Testis (tissue), 2 donors: ENCODE measurements at regions not wholly inside any gene's neighbourhood (a gene's known extent, or its start where the extent isn't known, plus 50 kb on each side); places are given as distances from the start of the nearest gene placed in this dataset.

Experiments used
- DNase-seq: peaks from one replicate; pipeline ENCODE4 v3.0.0-alpha.2; 2019
- H3K27ac ChIP-seq, 2 donors: fragments of 200-600 bp; sonication (generic); one replicate each; pipeline ENCODE4 v1.5.1; 2019
- H3K27me3 ChIP-seq: fragments of 200-600 bp; sonication (generic); one replicate; pipeline ENCODE4 v1.5.1; 2019
- H3K36me3 ChIP-seq: fragments of 200-600 bp; sonication (generic); one replicate; pipeline ENCODE4 v1.5.1; 2017; ENCODE audit warnings: low read depth; ENCODE audit errors: missing control alignments
- H3K4me1 ChIP-seq: fragments of 200-600 bp; sonication (generic); one replicate; pipeline ENCODE4 v1.5.1; 2019
- H3K4me3 ChIP-seq, 2 donors: fragments of 200-600 bp; sonication (generic); one replicate each; pipeline ENCODE4 v1.5.1; 2017 to 2019
- H3K9me3 ChIP-seq: fragments of 200-600 bp; sonication (generic); one replicate; pipeline ENCODE4 v1.5.1; 2017
- POLR2A ChIP-seq: fragments of 450-650 bp; IDR thresholded peaks from one replicate; pipeline ENCODE4 v1.6.1; 2017; ENCODE audit warnings: antibody characterized with exemption, mild to moderate bottlenecking, moderate library complexity
- WGBS, 2 donors: methylation state at CpG; one replicate each; pipeline ENCODE4 v1.1.5; 2018; 5-methylcytosine and 5-hydroxymethylcytosine counted together
- intact Hi-C: fragments of 100-400 bp; cut with DNase I; formaldehyde crosslinking; loops from one replicate; pipeline ENCODE4 v1.15.1; 2023; ENCODE audit warnings: low total_unique reads
- TF ChIP-seq, protein P1 (sequence below), 3 experiments: fragments of 450-650 bp in 2 of 3; fragments of 200-600 bp in 1 of 3; sonication (generic) in 1 of 3; IDR thresholded peaks; one replicate each; pipeline ENCODE4 v1.5.1; 2016 to 2019; ENCODE audit warnings: antibody characterized with exemption in 3 of 3, mild to moderate bottlenecking in 2 of 3, moderate library complexity in 1 of 3

DNA sequence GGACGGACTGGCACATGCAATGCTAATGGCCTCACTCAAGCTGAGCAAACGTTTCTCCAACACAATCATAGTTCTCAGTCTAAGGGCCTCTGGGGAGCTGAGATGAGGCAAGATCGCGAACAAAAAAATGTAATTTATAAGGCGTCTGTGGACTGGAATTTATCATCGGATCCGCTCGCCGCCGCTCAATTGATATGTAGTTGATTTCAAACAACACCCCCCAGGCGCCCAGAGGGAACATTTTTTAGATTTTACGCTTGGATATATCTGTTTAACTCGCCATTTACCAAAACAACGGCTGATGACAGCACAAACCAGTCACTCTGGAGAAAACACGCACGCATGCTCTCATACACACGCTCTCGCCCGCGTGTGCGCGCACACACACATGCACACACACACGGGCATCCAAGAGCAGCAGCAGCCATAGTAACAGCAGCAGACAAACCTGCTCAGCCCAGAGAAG, 335.8 kb downstream of the SMAD2 start:
- Histone ChIP-seq H3K27me3 (no peaks in the 10 kb centered on the region), H3K4me1 (no peaks in the 10 kb centered on the region), H3K27ac (no peak overlapping the region), H3K36me3 (no peaks in the 10 kb centered on the region), H3K9me3 (no peaks in the 10 kb centered on the region), H3K4me3 (no peak overlapping the region)
- 30 to 34% methylated on average over 23 of the region's 23 CpGs for WGBS, 2 donors
- intact Hi-C loops, result no loop called here
- no peak for DNase-seq
- TF ChIP-seq, protein P1, sequence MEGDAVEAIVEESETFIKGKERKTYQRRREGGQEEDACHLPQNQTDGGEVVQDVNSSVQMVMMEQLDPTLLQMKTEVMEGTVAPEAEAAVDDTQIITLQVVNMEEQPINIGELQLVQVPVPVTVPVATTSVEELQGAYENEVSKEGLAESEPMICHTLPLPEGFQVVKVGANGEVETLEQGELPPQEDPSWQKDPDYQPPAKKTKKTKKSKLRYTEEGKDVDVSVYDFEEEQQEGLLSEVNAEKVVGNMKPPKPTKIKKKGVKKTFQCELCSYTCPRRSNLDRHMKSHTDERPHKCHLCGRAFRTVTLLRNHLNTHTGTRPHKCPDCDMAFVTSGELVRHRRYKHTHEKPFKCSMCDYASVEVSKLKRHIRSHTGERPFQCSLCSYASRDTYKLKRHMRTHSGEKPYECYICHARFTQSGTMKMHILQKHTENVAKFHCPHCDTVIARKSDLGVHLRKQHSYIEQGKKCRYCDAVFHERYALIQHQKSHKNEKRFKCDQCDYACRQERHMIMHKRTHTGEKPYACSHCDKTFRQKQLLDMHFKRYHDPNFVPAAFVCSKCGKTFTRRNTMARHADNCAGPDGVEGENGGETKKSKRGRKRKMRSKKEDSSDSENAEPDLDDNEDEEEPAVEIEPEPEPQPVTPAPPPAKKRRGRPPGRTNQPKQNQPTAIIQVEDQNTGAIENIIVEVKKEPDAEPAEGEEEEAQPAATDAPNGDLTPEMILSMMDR (IDR thresholded peaks at IDR 0.05), result no peak
- no peak for TF ChIP-seq POLR2A

DNA sequence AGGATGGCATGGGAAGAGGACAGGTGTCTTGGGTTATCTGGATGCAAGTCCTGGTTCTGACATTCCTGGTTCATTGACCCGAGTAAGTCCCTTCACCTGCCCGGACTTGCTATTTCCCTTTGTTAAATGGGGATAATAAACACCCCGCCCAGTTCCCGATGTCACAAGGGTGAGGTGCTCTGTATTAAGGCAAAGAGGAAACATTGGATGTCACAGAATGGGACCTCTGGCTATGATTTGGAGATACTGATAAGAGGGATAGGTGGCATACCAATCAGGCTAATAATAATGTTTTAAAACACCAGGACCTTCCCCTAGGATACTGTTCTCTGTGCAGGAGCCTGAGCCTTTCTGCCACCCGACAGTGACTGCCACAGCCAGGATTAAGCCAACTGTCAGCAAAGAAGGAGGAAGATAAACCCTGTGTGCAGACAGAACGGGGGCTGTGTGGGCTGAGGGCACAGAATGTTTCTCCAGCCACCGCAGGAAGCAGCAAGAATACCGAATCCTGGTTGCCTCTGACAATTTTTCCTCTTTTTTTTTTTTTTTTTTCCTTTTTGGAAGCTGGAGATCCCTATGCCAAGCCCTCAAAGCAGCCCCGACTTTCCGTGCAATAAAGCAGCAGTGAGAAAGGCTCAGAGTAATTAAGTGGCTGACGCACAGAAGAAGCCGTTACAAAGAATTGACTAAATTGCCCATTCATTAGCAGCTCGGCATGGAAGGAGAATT, 336.6 kb downstream of the SMAD2 start:
- Histone ChIP-seq H3K4me3 (no peak overlapping the region), H3K36me3 (no peaks in the 10 kb centered on the region), H3K27ac (no peak overlapping the region), H3K9me3 (no peaks in the 10 kb centered on the region), H3K4me1 (no peaks in the 10 kb centered on the region), H3K27me3 (no peaks in the 10 kb centered on the region)
- no peak for DNase-seq
- TF ChIP-seq POLR2A, result no peak
- TF ChIP-seq, protein P1 (IDR thresholded peaks at IDR 0.05), result no peak
- intact Hi-C loops, result no loop called here
- 23 to 27% methylated on average over 13 of the region's 13 CpGs for WGBS, 2 donors

DNA sequence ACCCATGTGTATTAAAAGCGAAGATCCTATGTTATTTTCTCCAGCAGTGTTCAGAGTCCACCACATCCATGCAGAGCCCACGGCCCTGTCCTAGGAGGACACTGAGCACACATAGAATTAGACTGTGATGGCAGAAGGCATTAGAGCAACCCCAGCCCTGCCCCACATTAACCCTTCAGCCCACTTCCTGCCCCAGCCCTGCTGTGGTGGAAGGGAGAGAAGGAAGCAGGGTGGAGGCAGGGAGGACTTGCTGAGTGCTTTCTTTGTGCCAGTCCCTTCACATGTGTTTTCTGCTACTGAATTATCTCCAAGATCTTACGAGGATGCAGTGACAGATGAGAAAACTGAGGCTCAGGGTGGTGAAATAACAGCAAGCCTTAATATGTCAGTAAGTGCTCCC, 339.0 kb downstream of the SMAD2 start:
- Histone ChIP-seq H3K9me3 (no peaks in the 10 kb centered on the region), H3K4me1 (no peaks in the 10 kb centered on the region), H3K27me3 (no peaks in the 10 kb centered on the region), H3K36me3 (no peaks in the 10 kb centered on the region), H3K4me3 (no peak overlapping the region), H3K27ac (no peak overlapping the region)
- DNase-seq, result no peak
- intact Hi-C loops, result no loop called here
- WGBS, 2 donors, result 51 to 60% methylated on average over 3 of the region's 3 CpGs
- TF ChIP-seq, protein P1 (IDR thresholded peaks at IDR 0.05), result no peak

DNA sequence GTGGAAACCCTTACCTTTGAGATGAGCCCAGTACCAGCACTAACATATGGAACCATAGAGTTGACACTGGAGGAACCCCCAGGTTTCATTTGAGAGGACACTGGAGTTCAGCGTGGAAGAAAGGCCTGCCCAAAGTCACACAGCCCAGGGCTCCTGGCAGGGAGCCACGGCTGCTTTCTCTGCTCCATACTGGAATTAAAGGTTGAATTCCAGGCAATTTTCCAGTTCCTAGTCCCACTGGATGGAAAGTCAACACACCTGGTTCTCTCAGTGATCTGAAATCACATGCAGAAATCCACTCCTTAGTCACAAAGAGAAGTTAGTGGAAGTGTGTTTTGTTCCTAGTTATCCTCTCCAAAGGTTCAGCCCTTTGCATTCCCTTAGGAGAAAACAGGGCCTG, 336.1 kb upstream of the SKOR2 start:
- H3K36me3 ChIP-seq, result no peaks in the 10 kb centered on the region
- H3K27ac ChIP-seq, result no peak overlapping the region
- H3K4me3 ChIP-seq, result no peak overlapping the region
- no peak for DNase-seq
- TF ChIP-seq, protein P1 (IDR thresholded peaks at IDR 0.05), result no peak
- TF ChIP-seq POLR2A, result no peak
- no peaks in the 10 kb centered on the region for H3K4me1 ChIP-seq
- 71 to 79% methylated on average over 1 to 2 of the region's 2 CpGs for WGBS, 2 donors
- H3K27me3 ChIP-seq, result no peaks in the 10 kb centered on the region
- H3K9me3 ChIP-seq, result no peaks in the 10 kb centered on the region
- intact Hi-C loops, result no loop called here
